ENCODE measurements at regions not wholly inside any gene's neighbourhood (a gene's known extent, or its start where the extent isn't known, plus 50 kb on each side); places are given as distances from the start of the nearest gene placed in this dataset.
"Not testable (repeated sequence)": the region's sequence is repeated elsewhere in the genome, so short reads cannot be mapped to it uniquely, and the experiment has no call there.

DNA sequence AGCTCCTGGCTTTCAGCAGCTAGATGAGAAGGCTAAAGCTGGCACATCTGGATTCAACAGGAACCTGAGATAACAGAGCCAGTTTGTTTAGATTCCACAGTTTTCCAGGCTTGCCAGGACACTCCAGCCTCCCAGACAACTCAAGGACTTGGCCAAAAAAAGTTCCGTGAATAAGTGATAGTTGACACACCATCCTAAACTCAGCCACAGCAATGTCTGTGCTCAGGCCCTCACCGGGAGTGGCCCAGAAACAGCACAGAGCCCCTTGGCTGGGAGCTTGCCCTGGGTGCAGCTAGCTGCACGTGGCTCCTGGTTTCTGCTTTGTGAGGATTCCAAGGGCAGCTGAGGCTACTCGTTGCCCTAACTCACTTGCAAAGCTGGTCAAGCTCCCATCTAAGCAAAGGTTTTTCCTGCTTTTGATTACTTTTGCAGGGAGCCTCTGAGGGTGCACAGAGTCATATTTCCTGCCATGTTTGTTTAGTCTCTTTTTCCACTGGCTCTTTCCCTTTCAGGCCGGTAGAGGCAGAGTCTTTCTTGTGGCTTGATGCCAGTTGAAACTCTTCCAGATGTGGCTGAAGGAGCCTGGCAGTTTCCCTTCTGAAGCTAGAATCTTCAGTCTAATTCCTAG is 118.3 kb upstream of the ECI2 start:
- H3K4me1 ChIP-seq (ENCODE audit: control insufficient read depth, insufficient read depth, low read length) = no peaks in the 10 kb centered on the region
- no peak overlapping the region for H3K4me3 ChIP-seq (ENCODE audit: low read depth, low read length)
- no peak overlapping the region for H3K27ac ChIP-seq (ENCODE audit: low read depth, low read length)
- H3K36me3 ChIP-seq (ENCODE audit: control insufficient read depth, insufficient read depth, low read length) = no peaks in the 10 kb centered on the region
- no peaks in the 10 kb centered on the region for H3K9me3 ChIP-seq (ENCODE audit: control insufficient read depth, insufficient read depth, low read length)
- no peak overlapping the region for H3K9ac ChIP-seq (ENCODE audit: low read depth, low read length)
- no peaks in the 10 kb centered on the region for H3K27me3 ChIP-seq (ENCODE audit: control insufficient read depth, insufficient read depth, low read length)

DNA sequence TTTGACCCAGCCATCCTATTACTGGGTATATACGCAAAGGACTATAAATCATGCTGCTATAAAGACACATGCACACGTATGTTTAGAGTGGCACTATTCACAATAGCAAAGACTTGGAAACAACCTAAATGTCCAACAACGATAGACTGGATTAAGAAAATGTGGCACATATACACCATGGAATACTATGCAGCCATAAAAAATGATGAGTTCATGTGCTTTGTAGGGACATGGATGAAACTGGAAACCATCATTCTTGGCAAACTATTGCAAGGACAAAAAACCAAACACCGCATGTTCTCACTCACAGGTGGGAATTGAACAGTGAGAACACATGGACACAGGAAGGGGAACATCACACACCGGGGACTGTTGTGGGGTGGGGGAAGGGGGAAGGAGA is 117.1 kb upstream of the ECI2 start:
- not testable (repeated sequence) for H3K27me3 ChIP-seq (ENCODE audit: control insufficient read depth, insufficient read depth, low read length); H3K9me3 ChIP-seq (ENCODE audit: control insufficient read depth, insufficient read depth, low read length); H3K27ac ChIP-seq (ENCODE audit: low read depth, low read length); H3K4me1 ChIP-seq (ENCODE audit: control insufficient read depth, insufficient read depth, low read length); H3K36me3 ChIP-seq (ENCODE audit: control insufficient read depth, insufficient read depth, low read length); H3K9ac ChIP-seq (ENCODE audit: low read depth, low read length); H3K4me3 ChIP-seq (ENCODE audit: low read depth, low read length)

DNA sequence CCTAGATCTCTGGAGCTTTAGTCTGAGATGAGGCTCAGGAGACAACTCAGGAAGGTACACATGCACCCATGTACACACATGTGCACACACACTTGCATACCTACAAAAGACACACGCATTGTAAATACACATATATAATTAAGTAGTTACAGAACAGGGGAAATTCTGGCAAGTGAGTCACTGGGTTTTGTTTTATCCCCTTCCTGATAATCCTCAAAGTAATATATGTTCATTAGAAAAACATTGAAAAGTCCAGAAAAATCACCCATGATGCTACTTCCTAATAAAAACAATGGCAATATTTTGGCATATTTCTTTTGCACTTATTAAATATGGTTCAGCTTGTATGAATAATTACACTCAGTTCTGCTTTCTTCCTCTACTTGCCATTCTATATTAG is 115.3 kb upstream of the ECI2 start:
- Histone ChIP-seq H3K9ac (ENCODE audit: low read depth, low read length) (no peak overlapping the region), H3K36me3 (ENCODE audit: control insufficient read depth, insufficient read depth, low read length) (no peaks in the 10 kb centered on the region), H3K27me3 (ENCODE audit: control insufficient read depth, insufficient read depth, low read length) (no peaks in the 10 kb centered on the region), H3K4me3 (ENCODE audit: low read depth, low read length) (no peak overlapping the region), H3K9me3 (ENCODE audit: control insufficient read depth, insufficient read depth, low read length) (no peaks in the 10 kb centered on the region), H3K4me1 (ENCODE audit: control insufficient read depth, insufficient read depth, low read length) (no peaks in the 10 kb centered on the region), H3K27ac (ENCODE audit: low read depth, low read length) (no peak overlapping the region)

DNA sequence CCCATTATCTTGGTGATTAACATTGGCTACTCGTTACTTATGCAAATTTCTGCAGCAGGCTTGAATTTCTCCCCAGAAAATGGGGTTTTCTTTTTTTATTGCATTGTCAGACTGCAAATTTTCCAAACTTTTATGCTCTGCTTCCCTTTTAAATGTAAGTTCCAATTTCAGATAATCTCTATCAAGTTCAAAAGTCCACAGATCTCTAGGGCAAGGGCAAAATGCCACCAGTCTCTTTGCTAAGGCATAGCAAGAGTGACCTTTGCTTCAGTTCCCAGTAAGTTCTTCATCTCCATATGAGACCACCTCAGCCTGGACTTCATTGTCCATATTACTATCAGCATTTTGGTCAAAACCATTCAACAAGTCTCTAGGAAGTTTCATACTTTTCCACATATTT is 108.5 kb upstream of the ECI2 start:
- H3K36me3 ChIP-seq (ENCODE audit: control insufficient read depth, insufficient read depth, low read length); H3K4me3 ChIP-seq (ENCODE audit: low read depth, low read length); H3K4me1 ChIP-seq (ENCODE audit: control insufficient read depth, insufficient read depth, low read length); H3K9ac ChIP-seq (ENCODE audit: low read depth, low read length); H3K27ac ChIP-seq (ENCODE audit: low read depth, low read length); H3K27me3 ChIP-seq (ENCODE audit: control insufficient read depth, insufficient read depth, low read length); H3K9me3 ChIP-seq (ENCODE audit: control insufficient read depth, insufficient read depth, low read length): not testable (repeated sequence)

DNA sequence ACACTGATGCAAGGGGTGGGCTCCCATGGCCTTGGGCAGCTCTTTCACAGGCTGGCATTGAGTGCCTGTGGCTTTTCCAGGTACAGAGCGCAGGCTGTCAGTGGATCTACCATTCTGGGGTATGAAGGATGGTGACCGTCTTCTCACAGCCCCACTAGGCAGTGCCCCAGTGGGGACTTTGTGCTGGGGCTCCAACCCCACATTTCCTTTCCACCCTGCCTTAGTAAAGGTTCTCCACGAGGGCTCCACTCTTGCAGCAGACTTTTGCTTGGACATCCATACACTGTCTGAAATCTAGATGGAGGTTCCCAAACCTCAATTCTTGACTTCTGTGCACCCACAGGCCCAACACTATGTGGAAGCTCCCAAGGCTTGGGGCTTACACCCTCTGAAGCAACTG is 107.9 kb upstream of the ECI2 start:
- no peak overlapping the region for H3K9ac ChIP-seq (ENCODE audit: low read depth, low read length)

DNA sequence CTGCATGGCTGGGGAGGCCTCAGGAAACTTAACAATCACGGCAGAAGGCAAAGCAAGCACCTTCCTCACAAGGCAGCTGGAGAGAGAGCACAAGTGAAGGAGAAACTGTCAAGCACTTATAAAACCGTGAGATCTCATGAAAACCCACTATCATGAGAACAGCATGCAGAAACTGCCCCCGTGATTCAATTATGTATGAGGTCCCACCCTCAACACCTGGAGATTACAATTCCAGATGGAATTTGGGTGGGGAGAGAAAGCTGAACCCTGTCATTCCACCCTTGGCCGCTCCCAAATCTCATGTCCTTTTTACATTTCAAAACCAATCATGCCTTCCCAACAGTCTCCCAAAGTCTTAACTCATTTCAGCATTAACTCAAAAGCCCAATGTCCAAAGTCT is 107.2 kb upstream of the ECI2 start:
- Histone ChIP-seq H3K27me3 (ENCODE audit: control insufficient read depth, insufficient read depth, low read length) (no peaks in the 10 kb centered on the region), H3K4me1 (ENCODE audit: control insufficient read depth, insufficient read depth, low read length) (no peaks in the 10 kb centered on the region), H3K9me3 (ENCODE audit: control insufficient read depth, insufficient read depth, low read length) (peaks cover 4% of the 10 kb centered on the region; the same call in 1 of the 2 replicates), H3K27ac (ENCODE audit: low read depth, low read length) (no peak overlapping the region), H3K4me3 (ENCODE audit: low read depth, low read length) (no peak overlapping the region), H3K9ac (ENCODE audit: low read depth, low read length) (no peak overlapping the region), H3K36me3 (ENCODE audit: control insufficient read depth, insufficient read depth, low read length) (no peaks in the 10 kb centered on the region)

More for the DNA sequence above, 107.9 kb upstream of the ECI2 start:
- Histone ChIP-seq H3K4me1 (ENCODE audit: control insufficient read depth, insufficient read depth, low read length) (no peaks in the 10 kb centered on the region), H3K36me3 (ENCODE audit: control insufficient read depth, insufficient read depth, low read length) (no peaks in the 10 kb centered on the region), H3K4me3 (ENCODE audit: low read depth, low read length) (no peak overlapping the region), H3K9me3 (ENCODE audit: control insufficient read depth, insufficient read depth, low read length) (peaks cover 4% of the 10 kb centered on the region; the same call in 1 of the 2 replicates), H3K27ac (ENCODE audit: low read depth, low read length) (no peak overlapping the region), H3K27me3 (ENCODE audit: control insufficient read depth, insufficient read depth, low read length) (no peaks in the 10 kb centered on the region)

DNA sequence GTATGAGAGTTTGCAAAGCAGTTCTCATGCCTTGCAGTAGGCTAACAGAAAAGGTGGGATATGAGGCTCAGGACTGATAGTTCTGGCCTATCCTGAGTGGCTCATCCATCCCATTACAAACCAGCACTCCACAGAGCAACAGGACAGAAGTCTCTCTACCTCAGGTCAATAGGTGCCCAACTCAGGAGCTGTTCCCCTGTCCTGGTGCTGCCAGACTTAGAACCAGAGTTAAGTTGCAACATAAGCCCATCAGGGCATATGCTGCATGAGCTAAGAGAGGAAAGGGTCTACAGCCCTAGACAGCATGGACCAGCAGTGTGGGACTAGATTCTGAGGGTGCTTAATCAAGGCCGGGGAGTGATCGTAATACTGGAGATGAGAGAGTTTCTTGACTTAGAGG is 104.8 kb upstream of the ECI2 start:
- Histone ChIP-seq H3K4me1 (ENCODE audit: control insufficient read depth, insufficient read depth, low read length) (no peaks in the 10 kb centered on the region), H3K27ac (ENCODE audit: low read depth, low read length) (no peak overlapping the region), H3K9ac (ENCODE audit: low read depth, low read length) (no peak overlapping the region), H3K27me3 (ENCODE audit: control insufficient read depth, insufficient read depth, low read length) (no peaks in the 10 kb centered on the region), H3K36me3 (ENCODE audit: control insufficient read depth, insufficient read depth, low read length) (no peaks in the 10 kb centered on the region), H3K9me3 (ENCODE audit: control insufficient read depth, insufficient read depth, low read length) (peaks cover 4% of the 10 kb centered on the region; the same call in 1 of the 2 replicates), H3K4me3 (ENCODE audit: low read depth, low read length) (no peak overlapping the region)

DNA sequence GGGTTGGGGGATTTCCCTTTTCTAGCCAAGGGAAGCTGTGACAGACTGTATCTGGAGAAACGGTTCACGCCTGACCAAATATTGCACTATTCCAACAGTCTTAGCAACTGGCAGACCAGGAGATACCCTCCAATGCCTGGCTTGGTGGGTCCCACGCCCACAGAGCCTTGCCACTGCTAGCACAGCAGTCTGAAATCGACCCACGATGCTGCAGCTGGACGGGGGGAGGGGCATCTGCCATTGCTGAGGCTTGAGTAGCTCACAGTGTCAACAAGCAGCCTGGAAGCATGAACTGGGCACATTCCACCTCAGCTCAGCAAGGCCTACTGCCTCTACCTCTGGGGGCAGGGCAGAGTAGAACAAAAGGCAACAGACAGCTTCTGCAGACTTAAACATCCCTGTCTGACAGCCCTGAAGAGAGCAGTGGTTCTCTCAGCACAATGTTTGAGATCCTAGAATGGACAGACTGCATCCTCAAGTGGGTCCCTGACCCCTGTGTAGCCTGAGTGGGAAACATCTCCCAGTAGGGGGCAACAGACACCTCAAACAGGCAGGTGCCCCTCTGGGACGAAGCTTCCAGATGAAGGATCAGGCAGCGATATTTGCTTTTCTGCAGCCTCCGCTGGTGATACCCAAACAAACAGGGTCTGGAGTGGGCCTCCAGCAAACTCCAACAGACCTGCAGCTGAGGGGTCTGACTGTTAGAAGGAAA is 89.9 kb upstream of the ECI2 start:
- no peaks in the 10 kb centered on the region for H3K4me1 ChIP-seq (ENCODE audit: control insufficient read depth, insufficient read depth, low read length)
- H3K27ac ChIP-seq (ENCODE audit: low read depth, low read length) = no peak overlapping the region
- H3K4me3 ChIP-seq (ENCODE audit: low read depth, low read length) = no peak overlapping the region

DNA sequence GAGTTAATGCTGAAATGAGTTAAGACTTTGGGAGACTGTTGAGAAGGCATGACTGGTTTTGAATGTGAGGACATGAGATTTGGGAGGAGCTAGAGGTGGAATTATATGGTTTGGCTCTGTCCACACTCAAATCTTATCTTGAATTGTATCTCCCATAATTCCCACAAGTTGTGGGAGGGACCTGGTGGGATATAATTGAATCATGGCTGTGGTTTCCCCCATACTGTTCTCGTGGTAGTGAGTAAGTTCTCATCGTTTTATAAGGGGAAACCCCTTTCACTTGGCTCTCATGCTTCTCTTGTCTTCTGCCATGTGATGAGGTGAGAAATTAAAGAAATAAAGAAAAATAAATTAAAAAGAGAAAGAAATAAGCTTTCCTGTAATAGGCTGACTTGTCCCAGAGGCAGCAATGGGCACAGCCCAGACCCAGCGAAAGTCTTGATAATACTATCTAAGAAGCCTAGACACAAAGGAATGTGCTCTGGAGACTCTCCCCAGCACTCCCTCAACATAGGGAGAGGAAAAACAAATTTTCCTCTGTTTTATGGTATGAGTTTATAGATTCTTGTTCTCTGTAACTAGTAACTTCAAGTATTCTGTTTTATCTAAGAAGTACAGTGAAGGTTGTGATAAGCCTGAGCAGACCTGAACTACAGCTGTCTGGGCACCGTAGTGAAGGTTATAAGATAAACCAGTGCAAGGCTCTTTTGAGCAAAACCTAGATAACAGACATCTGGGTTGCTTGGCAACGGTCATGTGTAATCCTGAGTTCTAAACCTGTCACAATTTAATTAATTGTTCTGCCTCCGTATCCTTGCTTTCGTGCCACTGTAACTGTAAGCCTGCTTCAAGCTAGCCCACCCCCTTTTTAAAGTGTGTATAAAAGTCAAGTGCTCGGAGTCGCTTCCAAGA is 88.9 kb upstream of the ECI2 start:
- H3K9me3 ChIP-seq (ENCODE audit: control insufficient read depth, insufficient read depth, low read length) = no peaks in the 10 kb centered on the region
- H3K27me3 ChIP-seq (ENCODE audit: control insufficient read depth, insufficient read depth, low read length) = no peaks in the 10 kb centered on the region
- no peaks in the 10 kb centered on the region for H3K36me3 ChIP-seq (ENCODE audit: control insufficient read depth, insufficient read depth, low read length)
- H3K9ac ChIP-seq (ENCODE audit: low read depth, low read length) = no peak overlapping the region
- no peak overlapping the region for H3K4me3 ChIP-seq (ENCODE audit: low read depth, low read length)
- H3K4me1 ChIP-seq (ENCODE audit: control insufficient read depth, insufficient read depth, low read length) = no peaks in the 10 kb centered on the region
- no peak overlapping the region for H3K27ac ChIP-seq (ENCODE audit: low read depth, low read length)

More for the DNA sequence above, 89.9 kb upstream of the ECI2 start:
- Histone ChIP-seq H3K9me3 (ENCODE audit: control insufficient read depth, insufficient read depth, low read length) (no peaks in the 10 kb centered on the region), H3K36me3 (ENCODE audit: control insufficient read depth, insufficient read depth, low read length) (no peaks in the 10 kb centered on the region), H3K27me3 (ENCODE audit: control insufficient read depth, insufficient read depth, low read length) (no peaks in the 10 kb centered on the region), H3K9ac (ENCODE audit: low read depth, low read length) (no peak overlapping the region)

DNA sequence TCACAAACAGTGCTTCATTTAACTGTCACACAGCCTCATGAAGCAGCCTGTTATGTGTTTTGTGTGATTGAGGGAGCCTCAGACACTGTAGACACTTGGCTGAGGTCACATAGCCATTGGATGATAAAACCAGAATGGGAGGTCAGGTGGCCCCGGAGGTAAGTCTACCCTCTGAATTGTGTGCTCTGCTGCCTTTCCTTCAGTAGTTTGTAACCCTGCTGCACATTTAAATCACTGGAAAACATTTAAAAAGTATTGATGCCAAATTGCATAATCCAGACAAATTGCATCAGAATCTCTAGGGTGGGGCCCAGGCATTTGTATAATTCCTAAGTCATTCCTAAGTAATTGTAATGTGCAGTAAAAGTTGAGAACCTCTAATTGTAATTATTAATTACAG is 85.2 kb upstream of the ECI2 start:
- Histone ChIP-seq H3K27ac (ENCODE audit: low read depth, low read length) (no peak overlapping the region), H3K9me3 (ENCODE audit: control insufficient read depth, insufficient read depth, low read length) (no peaks in the 10 kb centered on the region; the same call in 1 of the 2 replicates), H3K27me3 (ENCODE audit: control insufficient read depth, insufficient read depth, low read length) (no peaks in the 10 kb centered on the region), H3K9ac (ENCODE audit: low read depth, low read length) (no peak overlapping the region), H3K4me1 (ENCODE audit: control insufficient read depth, insufficient read depth, low read length) (no peaks in the 10 kb centered on the region), H3K36me3 (ENCODE audit: control insufficient read depth, insufficient read depth, low read length) (no peaks in the 10 kb centered on the region), H3K4me3 (ENCODE audit: low read depth, low read length) (no peak overlapping the region)
